IgD-negative memory B cell (primary cell): ENCODE measurements at regions not wholly inside any gene's neighbourhood (a gene's known extent, or its start where the extent isn't known, plus 50 kb on each side); places are given as distances from the start of the nearest gene placed in this dataset.

Experiments
- H3K27ac Mint-ChIP-seq, 3 donors: one replicate each; pipeline ENCODE4 v1.8.0; 2020 to 2022; ENCODE audit warnings: mild to moderate bottlenecking in 3 of 3, mixed read lengths in 3 of 3, moderate library complexity in 1 of 3
- H3K27me3 Mint-ChIP-seq: one replicate; pipeline ENCODE4 v1.8.0; 2021; ENCODE audit warnings: mixed read lengths
- H3K36me3 Mint-ChIP-seq: one replicate; pipeline ENCODE4 v1.8.0; 2020; ENCODE audit warnings: mild to moderate bottlenecking, mixed read lengths
- H3K4me1 Mint-ChIP-seq, 3 donors: one replicate each; pipeline ENCODE4 v1.8.0; 2020 to 2022; ENCODE audit warnings: mixed read lengths in 3 of 3, mild to moderate bottlenecking in 1 of 3
- H3K4me3 Mint-ChIP-seq, 4 donors: one replicate each; pipeline ENCODE4 v1.8.0; 2020 to 2022; ENCODE audit warnings: mild to moderate bottlenecking in 4 of 4, mixed read lengths in 4 of 4, moderate library complexity in 3 of 4
- H3K9me3 Mint-ChIP-seq, 3 donors: one replicate each; pipeline ENCODE4 v1.8.0; 2020 to 2021; ENCODE audit warnings: mixed read lengths in 3 of 3, mild to moderate bottlenecking in 1 of 3

DNA sequence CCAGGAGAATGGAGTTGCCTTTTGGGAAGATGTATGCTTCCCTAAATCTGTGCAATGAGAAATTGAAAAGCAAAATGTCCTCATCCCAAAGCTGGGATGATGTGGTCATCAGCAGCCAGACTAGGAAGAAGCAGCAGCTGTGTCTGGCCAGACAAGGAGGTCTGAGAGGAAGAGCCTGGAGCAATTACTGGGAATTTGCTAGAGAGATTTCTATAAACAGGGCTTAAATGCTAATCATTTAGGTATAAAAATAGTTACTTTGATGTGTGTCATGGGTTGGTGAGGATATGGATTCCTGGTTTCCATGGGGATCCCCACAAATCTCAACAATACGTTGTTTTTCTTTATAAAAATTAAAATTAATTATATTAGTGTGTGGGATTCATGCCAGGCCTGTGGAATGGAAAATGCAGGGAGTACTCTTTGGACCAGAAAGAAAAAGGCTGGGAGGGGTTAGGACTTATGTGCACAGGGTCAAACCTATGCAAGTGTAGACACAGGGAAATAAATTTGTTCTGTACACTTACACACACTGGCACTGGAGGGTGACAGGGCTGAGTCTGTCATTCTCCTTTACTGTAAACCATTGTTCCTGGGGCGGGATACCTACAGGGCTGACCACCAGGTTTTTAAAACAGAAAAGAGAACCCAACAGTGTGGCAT, 58.7 kb upstream of the TRPC7 start:
- Mint-ChIP-seq H3K4me3 (no peak overlapping the region), H3K4me1 (no peaks in the 10 kb centered on the region), H3K9me3 (peaks cover 0 to 3% (median 1%) of the 10 kb centered on the region in 3 donors), H3K36me3 (no peaks in the 10 kb centered on the region), H3K27me3 (peaks cover 1% of the 10 kb centered on the region), H3K27ac (no peak overlapping the region)

DNA sequence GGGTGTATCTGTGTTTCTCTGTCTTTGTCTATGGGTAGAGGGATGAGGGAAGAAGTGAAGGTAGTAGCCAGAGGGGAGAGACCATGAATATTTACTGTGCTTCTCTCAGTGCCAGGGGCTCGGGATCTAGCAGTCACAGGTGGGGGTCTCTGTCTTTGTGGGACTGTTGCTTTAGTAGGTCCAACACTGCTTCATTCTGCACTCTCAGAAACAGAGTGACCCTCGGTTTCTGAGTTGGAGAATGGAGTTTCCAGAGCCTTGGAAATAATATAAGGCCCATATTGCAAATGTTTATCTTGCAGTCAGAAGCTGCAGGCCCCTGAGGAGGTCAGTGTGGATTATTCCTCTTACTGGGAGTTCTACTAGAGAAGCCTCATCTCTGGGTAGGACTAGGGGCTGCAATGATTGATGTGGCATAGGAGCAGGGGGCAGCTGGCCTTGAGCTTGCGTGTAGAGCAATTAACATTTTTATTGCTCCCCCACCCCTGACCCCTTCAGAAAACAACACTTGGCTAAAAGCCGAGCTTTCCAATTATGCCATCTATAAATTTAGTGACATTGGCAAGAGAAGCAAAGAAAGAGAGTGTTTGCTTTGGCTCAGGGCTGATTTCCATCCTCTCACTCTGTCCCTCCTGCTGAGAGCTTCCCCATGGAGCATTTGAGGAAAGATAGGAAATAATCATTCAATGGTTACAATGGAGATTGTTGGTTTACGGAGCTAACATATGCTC, 55.0 kb upstream of the TRPC7 start:
- no peaks in the 10 kb centered on the region for H3K4me1 Mint-ChIP-seq
- H3K4me3 Mint-ChIP-seq: no peak overlapping the region
- H3K36me3 Mint-ChIP-seq: no peaks in the 10 kb centered on the region
- no peaks in the 10 kb centered on the region for H3K27me3 Mint-ChIP-seq
- H3K27ac Mint-ChIP-seq: no peak overlapping the region
- H3K9me3 Mint-ChIP-seq: peaks cover 0 to 2% (median 0%) of the 10 kb centered on the region in 3 donors

DNA sequence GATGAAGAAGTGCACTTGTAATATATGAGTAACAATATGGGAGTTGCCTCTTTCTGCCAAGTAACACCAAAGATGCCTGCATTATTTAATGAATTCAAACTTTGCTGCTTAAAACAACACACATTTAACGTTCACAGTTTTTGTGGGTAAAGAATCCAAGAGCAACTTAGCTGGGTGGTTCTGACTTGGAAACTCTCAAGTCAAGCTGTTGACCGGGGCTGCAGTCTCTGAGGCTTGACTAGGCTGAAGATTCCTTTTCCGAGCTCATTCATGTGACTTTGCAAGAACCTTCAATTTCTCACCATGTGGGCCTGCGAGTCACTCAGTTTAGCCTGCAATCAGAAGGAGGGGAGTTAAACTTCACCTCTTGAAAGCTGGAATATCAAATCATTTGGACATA, 53.0 kb upstream of the TRPC7 start:
- Mint-ChIP-seq H3K4me1 (no peaks in the 10 kb centered on the region), H3K9me3 (peaks cover 0 to 3% (median 0%) of the 10 kb centered on the region in 3 donors), H3K36me3 (no peaks in the 10 kb centered on the region), H3K27me3 (no peaks in the 10 kb centered on the region), H3K4me3 (no peak overlapping the region), H3K27ac (no peak overlapping the region)
